HG03521 (cell line): ENCODE measurements at regions not wholly inside any gene's neighbourhood (a gene's known extent, or its start where the extent isn't known, plus 50 kb on each side); places are given as distances from the start of the nearest gene placed in this dataset.
"Not testable (repeated sequence)": the region's sequence is repeated elsewhere in the genome, so short reads cannot be mapped to it uniquely, and the experiment has no call there.

Experiments used
- ATAC-seq: cut with Tn5 transposase; IDR thresholded peaks from one replicate; pipeline ENCODE4 v1.9.1; 2021; ENCODE audit warnings: mild to moderate bottlenecking, moderate library complexity; ENCODE audit not compliant: unreplicated experiment

DNA sequence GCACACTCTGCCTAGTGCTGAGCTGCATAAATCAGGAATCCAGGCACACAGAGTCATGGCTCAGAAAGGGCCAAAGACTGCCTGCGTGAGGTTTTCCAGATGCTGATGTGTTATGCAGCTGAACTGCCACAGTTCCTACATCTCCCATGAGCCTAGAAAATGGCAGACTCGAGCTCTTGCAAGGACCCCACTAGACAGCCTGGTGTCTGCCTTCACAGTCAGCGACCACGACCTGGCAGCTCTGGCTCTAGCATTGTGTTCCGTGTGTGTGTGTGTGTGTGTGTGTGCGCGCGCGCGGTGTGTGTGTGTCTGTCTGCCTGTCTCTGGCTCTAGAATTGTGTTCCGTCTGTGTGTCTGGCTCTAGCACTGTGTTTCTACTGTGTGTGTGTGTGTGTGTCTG is 203.6 kb upstream of the AGTR2 start:
- ATAC-seq: no peak

DNA sequence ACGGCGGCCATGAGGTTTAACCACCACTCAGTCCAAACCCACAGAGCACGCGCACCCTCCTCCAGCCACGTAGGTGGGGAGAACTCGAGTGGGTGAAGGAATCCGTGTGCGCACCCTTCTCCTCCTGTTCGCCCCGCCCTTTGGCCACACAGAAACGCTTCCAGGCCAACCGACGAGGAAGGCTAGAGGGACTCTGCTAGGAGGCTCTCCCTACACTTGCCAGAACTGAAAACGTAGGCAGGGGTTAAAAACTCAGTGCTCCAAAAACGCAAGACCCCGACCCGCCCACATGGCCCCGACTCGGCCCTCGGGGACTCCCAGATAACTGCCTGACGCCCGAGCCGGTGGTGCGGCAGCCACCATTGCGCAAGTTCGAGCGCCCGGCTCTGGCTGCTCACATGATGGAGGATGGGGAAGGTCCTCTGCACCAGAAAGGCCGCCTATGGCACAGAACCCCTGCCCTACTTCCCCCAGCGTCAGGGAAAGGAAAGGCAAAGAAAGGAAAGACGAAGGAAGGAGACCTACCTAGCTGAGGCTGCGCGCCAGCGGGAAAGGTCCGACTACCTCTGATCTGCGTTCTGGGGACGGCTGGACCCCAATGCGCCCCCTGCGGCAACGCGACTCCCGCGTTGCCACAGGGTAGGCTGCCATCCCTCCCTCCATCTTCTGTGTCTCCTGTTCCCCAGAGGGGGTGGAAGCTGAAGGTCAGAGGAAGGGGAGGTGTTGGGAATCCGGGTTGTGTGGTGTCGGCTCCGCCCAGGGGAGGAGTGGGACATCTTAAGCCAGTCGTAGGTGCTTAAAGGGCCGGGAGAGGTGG is 201.9 kb upstream of the AGTR2 start:
- ATAC-seq: peak; percentile 69

DNA sequence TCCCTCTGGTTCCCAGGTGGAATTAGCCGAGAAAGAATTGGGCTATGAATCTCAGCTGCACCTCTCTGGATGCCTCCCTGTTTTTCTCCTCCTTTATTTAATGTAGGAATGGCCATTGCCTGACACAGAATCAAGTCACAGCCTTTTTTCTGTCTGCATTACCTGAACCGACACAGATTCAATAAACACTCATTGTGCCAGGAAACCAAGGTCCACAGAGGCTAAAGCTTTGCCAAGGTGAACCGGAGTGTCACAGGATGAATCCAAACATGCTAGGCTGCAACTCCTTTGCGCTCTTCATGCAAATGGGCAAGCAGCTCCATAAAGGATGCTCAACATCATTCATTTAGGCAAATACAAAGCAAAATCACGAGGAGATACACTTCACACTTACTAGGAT is 199.8 kb upstream of the AGTR2 start:
- ATAC-seq: no peak

DNA sequence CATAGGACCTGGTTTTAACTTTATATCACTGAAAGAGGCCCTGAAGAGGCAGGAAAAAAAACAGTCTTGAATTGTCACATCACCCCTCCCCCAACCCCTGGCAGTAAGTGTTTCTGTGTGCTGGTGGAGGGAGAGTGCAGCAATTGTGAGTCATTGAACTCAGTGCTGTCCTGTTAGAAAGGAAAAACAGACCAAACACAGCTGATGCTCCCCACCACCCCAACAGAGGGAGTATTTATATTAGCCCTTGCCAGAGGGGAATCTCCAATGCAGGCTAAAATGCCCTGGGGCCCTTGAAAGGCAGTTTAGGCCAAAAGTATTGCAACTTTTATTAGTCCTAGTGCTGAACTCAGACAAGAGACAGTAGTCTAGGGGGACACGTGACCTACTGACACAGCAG is 197.8 kb upstream of the AGTR2 start:
- ATAC-seq: no peak

DNA sequence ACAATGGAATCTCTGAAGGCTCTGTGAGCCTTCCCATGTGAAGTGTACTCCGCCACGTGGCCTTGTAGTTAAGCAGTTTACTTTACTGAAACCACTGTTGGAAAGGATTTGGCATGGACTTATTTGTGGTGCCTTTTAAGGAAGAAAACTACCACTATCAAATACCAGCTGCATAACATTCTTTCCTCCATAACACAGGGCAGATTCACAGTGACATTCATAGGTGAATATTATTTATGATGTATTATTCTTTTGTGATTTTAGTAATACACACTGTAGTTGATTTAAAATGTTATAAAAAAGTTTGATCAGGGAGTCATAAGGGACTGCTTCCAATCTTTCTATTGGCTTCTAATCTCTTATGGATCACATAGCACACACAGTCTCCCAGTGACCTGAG is 192.5 kb upstream of the AGTR2 start:
- no peak for ATAC-seq

DNA sequence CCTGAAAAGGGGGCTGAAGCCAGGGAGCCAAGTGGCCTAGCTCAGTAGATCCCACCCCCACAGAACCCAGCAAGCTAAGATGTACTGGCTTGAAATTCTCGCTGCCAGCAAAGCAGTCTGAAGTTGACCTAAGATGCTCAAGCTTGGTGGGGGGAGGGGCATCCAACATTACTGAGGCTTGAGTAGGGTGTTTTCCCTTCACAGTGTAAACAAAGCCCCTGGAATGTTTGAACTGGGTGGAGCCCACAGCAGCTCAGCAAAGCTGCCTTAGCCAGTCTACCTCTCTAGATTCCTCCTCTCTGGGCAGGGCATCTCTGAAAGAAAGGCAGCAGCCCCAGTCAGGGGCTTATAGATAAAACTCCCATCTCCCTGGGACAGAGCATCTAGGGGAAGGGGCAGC is 187.4 kb upstream of the AGTR2 start:
- not testable (repeated sequence) for ATAC-seq

DNA sequence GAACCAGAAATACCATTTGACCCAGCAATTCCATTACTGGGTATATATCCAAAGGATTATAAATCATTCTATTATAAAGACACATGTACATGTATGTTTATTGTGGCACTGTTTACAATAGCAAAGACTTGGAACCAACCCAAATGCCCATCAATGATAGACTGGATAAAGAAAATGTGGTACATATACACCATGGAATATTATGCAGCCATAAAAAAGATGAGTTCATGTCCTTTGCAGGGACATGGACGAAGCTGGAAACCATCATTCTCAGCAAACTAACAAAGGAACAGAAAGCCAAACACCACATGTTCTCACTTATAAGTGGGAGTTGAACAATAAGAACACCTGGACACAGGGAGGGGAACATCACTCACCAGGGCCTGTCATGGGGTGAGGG is 183.1 kb upstream of the AGTR2 start:
- ATAC-seq: not testable (repeated sequence)

DNA sequence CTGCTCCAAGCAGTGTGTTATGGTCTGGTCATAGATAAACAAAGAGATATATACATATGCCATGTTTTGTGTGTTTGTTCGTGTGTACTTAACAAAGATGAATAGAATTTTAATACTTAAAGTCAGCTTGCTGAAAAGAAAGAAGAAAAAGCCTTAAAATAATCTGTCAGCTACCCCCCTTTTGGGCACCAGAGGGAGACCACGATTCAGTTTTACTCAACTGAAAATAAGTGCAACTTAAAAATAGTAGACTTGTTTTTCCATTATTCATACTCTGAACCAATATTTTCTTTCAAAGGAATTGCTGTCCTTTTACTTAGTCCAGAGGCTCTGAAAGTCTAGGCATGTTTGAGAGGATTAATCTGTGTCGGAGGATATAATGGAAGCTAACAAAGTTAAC is 181.7 kb upstream of the AGTR2 start:
- no peak for ATAC-seq

DNA sequence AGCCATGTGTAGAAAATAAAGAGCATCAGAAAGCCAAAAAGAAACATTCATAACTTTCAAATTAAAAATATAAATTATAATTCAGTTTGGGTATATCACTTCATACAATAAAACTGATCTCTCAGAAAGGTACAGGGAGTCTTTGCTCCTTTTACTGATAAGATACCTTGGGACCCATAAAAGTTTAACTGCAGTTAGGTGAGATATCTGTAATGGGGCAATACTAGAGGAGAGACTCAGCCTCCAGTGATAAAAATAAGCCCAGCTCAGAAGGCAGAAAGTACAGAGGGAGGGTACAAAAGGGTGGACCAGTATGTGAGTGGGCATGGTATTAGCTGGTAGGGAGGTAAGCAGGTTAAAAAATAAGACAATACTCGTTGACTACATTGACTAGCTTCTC is 180.9 kb upstream of the AGTR2 start:
- no peak for ATAC-seq

DNA sequence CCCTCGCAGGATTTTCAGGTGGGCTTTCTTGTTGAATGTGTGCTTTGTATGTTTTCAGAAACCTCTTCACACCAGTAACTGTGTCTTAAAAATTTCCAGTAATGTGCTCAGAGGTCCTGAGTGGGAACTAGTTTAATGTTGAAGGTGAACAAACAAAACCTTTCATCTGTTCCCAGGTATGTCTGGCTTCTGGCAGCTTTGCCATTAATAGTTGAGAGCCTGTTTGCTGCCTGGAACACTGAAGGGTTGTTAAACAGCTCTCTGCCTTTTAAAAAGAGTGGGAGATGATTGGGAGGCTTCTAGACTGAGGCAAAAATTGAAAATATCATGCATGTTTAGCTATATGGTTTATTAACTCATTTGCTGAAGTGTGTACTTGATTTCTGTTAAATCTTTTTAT is 161.2 kb upstream of the AGTR2 start:
- ATAC-seq: no peak

DNA sequence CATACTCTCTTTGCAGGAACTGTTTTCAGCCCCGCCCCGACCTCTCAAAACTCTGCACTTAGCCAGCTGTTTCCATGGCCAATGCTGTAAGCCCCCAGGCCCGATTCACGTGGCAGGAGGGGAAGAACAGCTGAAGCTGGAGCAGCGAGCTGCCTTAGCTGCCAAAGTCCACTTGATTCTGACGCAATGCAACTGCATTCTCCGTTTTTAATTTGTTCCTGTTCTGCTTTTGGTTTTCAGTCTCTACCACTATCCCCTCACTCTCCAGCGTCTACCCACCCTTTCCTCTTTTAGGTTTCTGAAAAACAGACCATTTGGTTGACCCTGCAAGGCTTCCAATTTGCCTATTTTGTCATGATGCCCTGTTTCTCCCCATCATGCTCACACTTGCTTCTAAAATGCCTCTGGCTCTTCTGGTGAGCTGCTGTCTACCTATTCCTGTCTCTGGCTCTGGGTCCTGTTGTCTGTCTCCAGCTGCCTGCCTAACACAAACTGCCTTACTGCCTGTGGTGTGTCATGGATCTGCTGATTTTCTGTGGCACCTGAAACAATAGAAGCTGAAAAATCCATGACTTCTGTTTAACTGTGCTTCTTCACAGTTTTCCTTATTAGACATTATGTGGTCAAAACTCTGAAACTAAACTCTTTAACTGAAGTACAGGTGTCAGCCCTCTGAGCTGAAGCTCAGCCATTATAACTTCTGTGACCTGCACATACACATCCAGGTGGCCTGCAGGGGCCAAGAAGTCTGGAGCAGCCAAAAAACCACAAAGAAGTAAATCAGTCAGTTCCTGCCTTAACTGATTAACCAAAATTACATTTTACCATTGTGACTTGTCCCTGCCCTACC is 160.5 kb upstream of the AGTR2 start:
- peak; percentile 88 for ATAC-seq

DNA sequence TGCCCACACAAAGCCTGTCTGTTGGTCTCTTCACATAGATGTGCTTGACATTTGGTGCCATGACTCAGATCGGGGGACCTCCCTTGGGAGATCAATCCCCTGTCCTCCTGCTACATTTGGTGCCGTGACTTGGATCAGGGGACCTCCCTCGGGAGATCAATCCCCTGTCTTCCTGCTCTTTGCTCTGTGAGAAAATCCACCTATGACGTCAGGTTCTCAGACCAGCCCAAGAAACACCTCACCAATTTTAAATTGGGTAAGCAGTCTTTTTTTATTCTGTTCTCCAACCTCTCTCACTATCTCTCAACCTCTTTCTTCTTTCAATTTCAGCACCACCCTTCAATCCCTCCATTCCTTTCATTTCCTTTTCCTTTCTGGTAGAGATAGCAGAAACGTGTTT is 159.6 kb upstream of the AGTR2 start:
- no peak for ATAC-seq

DNA sequence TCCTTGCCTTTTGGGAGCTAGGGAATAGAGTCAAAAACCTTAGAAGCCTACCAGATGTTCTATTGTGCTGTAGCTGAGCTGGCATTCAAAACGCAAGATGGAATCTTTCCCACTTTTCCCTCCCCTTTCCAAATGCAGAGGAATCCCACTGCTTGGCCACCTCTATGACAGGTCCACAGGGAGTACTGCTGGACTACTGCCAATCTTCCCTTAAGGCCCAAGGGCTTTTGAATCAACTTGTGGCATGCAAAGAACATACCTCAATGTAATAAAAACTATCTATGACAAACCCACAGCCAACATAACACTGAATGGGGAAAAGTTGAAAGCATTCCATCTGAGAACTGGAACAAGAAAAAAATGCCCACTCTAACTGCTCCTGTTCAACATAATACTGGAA is 139.2 kb upstream of the AGTR2 start:
- ATAC-seq: no peak
